ENCODE measurements at regions not wholly inside any gene's neighbourhood (a gene's known extent, or its start where the extent isn't known, plus 50 kb on each side); places are given as distances from the start of the nearest gene placed in this dataset.

GRCh38 chr4:100054071-100054470, 104.0 kb upstream of the H2AZ1 start:
- no peaks in the 10 kb centered on the region for H3K4me1 ChIP-seq (ENCODE audit: control insufficient read depth, insufficient read depth, low read length)
- no peak overlapping the region for H3K27ac ChIP-seq (ENCODE audit: extremely low read depth, low read depth, low read length)
- POLR2A ChIA-PET = no interaction called here
- CTCF ChIA-PET = interaction anchor here (0.9 kb wide), 1 partner anchor 56 kb away, joined by 3 read pairs; no protein-coding TSS in a partner anchor
- H3K9me3 ChIP-seq (ENCODE audit: control insufficient read depth, insufficient read depth, low read depth, low read length) = no peaks in the 10 kb centered on the region
- H3K36me3 ChIP-seq (ENCODE audit: control insufficient read depth in 2 of 2, insufficient read depth in 1 of 2, low read length in 2 of 2) = no peaks in the 10 kb centered on the region
- no peak overlapping the region for H3K4me3 ChIP-seq (ENCODE audit: low read depth, low read length)
- TF ChIP-seq KLF17 (tag by site-specific recombination; IDR thresholded peaks at IDR 0.05) (no peak), ZBTB17 (tag by site-specific recombination; IDR thresholded peaks at IDR 0.05) (no peak), ZBTB20 (tag by site-specific recombination; IDR thresholded peaks at IDR 0.05) (no peak), ZNF239 (tag by site-specific recombination; IDR thresholded peaks at IDR 0.05) (no peak), ZXDB (tag by site-specific recombination; IDR thresholded peaks at IDR 0.05) (no peak), ZNF501 (tag by site-specific recombination; IDR thresholded peaks at IDR 0.05) (no peak), GLIS2 (tag by site-specific recombination; IDR thresholded peaks at IDR 0.05) (no peak), AEBP2 (tag by site-specific recombination; IDR thresholded peaks at IDR 0.05; ENCODE audit: borderline replicate concordance) (no peak), ZNF654 (tag by site-specific recombination; IDR thresholded peaks at IDR 0.05; ENCODE audit: low read depth) (no peak), ZNF211 (tag by site-specific recombination; IDR thresholded peaks at IDR 0.05; ENCODE audit: low read depth) (no peak), HOXD13 (CRISPR knock-in tag; IDR thresholded peaks at IDR 0.05; ENCODE audit: borderline replicate concordance) (no peak)

- no peak overlapping the region for H3K27ac ChIP-seq (ENCODE audit: extremely low read depth, low read depth, low read length)
- ChIA-PET CTCF (no interaction called here), POLR2A (no interaction called here)
- no peaks in the 10 kb centered on the region for H3K4me1 ChIP-seq (ENCODE audit: control insufficient read depth, insufficient read depth, low read length)
- H3K36me3 ChIP-seq (ENCODE audit: control insufficient read depth in 2 of 2, insufficient read depth in 1 of 2, low read length in 2 of 2) = no peaks in the 10 kb centered on the region
- H3K4me3 ChIP-seq (ENCODE audit: low read depth, low read length) = no peak overlapping the region
- no peak for TF ChIP-seq ZNF211 (tag by site-specific recombination; IDR thresholded peaks at IDR 0.05; ENCODE audit: low read depth)
- TF ChIP-seq ZNF426 (tag by site-specific recombination; IDR thresholded peaks at IDR 0.05) = no peak
- no peak for TF ChIP-seq ZNF843 (tag by site-specific recombination; IDR thresholded peaks at IDR 0.05)
- TF ChIP-seq ZNF280C (tag by site-specific recombination; IDR thresholded peaks at IDR 0.05) = no peak
- TF ChIP-seq ZNF529 (tag by site-specific recombination; IDR thresholded peaks at IDR 0.05; ENCODE audit: insufficient replicate concordance) = no peak
- H3K9me3 ChIP-seq (ENCODE audit: control insufficient read depth, insufficient read depth, low read depth, low read length) = no peaks in the 10 kb centered on the region
Observed at GRCh38 chr4:100049872-100050271, 99.8 kb upstream of the H2AZ1 start.

- Histone ChIP-seq H3K36me3 (ENCODE audit: control insufficient read depth in 2 of 2, insufficient read depth in 1 of 2, low read length in 2 of 2) (no peaks in the 10 kb centered on the region), H3K27ac (ENCODE audit: extremely low read depth, low read depth, low read length) (no peak overlapping the region), H3K4me3 (ENCODE audit: low read depth, low read length) (no peak overlapping the region), H3K4me1 (ENCODE audit: control insufficient read depth, insufficient read depth, low read length) (no peaks in the 10 kb centered on the region), H3K9me3 (ENCODE audit: control insufficient read depth, insufficient read depth, low read depth, low read length) (no peaks in the 10 kb centered on the region)
- ChIA-PET POLR2A (no interaction called here), CTCF (no interaction called here)
- TF ChIP-seq BCL11A (tag by site-specific recombination; IDR thresholded peaks at IDR 0.05; ENCODE audit: low read depth) (no peak), RBAK (tag by site-specific recombination; IDR thresholded peaks at IDR 0.05) (no peak), ZXDB (tag by site-specific recombination; IDR thresholded peaks at IDR 0.05) (no peak), SETDB1 (IDR thresholded peaks at IDR 0.05; ENCODE audit: insufficient read length, low read length) (no peak), OVOL3 (tag by site-specific recombination; IDR thresholded peaks at IDR 0.05) (no peak), ZNF529 (tag by site-specific recombination; IDR thresholded peaks at IDR 0.05; ENCODE audit: insufficient replicate concordance) (no peak), ZSCAN23 (tag by site-specific recombination; IDR thresholded peaks at IDR 0.05) (no peak), ZSCAN5A (tag by site-specific recombination; IDR thresholded peaks at IDR 0.05) (no peak), ZNF513 (tag by site-specific recombination; IDR thresholded peaks at IDR 0.05) (no peak), ZSCAN16 (tag by site-specific recombination; IDR thresholded peaks at IDR 0.05) (no peak)
Observed at GRCh38 chr4:100042711-100043110, 92.6 kb upstream of the H2AZ1 start.

Measured in HEK293 (cell line).